ENCODE measurements at regions not wholly inside any gene's neighbourhood (a gene's known extent, or its start where the extent isn't known, plus 50 kb on each side); places are given as distances from the start of the nearest gene placed in this dataset.
A peak's percentile ranks its signal among the peaks of the same experiment; 100 is the strongest.

GRCh38 chr17:79186406-79186805, 111.8 kb downstream of the ENGASE start:
- DNase-seq, result no peak

- DNase-seq, result no peak
These were observed 111.0 kb downstream of the ENGASE start for GRCh38 chr17:79185671-79186070.

GRCh38 chr17:79184219-79184618, 109.6 kb downstream of the ENGASE start:
- no peak for DNase-seq

- peak; percentile 11 for DNase-seq
These were observed 108.9 kb downstream of the ENGASE start for GRCh38 chr17:79183293-79184158.

- no peak for DNase-seq
These were observed 108.3 kb downstream of the ENGASE start for GRCh38 chr17:79183043-79183292.

- no peak for DNase-seq
These were observed 107.8 kb downstream of the ENGASE start for GRCh38 chr17:79182176-79183042.

GRCh38 chr17:79180358-79181005, 105.9 kb downstream of the ENGASE start:
- DNase-seq, result no peak

- no peak for DNase-seq
These were observed 104.7 kb downstream of the ENGASE start for GRCh38 chr17:79179334-79179733.

- no peak for DNase-seq
These were observed 103.3 kb downstream of the ENGASE start for GRCh38 chr17:79177877-79178276.

- no peak for DNase-seq
These were observed 102.4 kb downstream of the ENGASE start for GRCh38 chr17:79176792-79177601.

GRCh38 chr17:79174905-79175856, 100.6 kb downstream of the ENGASE start:
- no peak for DNase-seq

GRCh38 chr17:79174193-79174765, 99.7 kb downstream of the ENGASE start:
- no peak for DNase-seq

GRCh38 chr17:79171188-79171587, 96.6 kb downstream of the ENGASE start:
- no peak for DNase-seq

- no peak for DNase-seq
These were observed 95.2 kb downstream of the ENGASE start for GRCh38 chr17:79169861-79170260.

- DNase-seq, result no peak
These were observed 94.7 kb downstream of the ENGASE start for GRCh38 chr17:79169366-79169765.

GRCh38 chr17:79168486-79169055, 93.9 kb downstream of the ENGASE start:
- no peak for DNase-seq

GRCh38 chr17:79167486-79167885, 92.9 kb downstream of the ENGASE start:
- no peak for DNase-seq

- DNase-seq, result no peak
These were observed 91.3 kb downstream of the ENGASE start for GRCh38 chr17:79165756-79166473.

- no peak for DNase-seq
These were observed 90.5 kb downstream of the ENGASE start for GRCh38 chr17:79164913-79165695.
